ENCODE measurements at regions not wholly inside any gene's neighbourhood (a gene's known extent, or its start where the extent isn't known, plus 50 kb on each side); places are given as distances from the start of the nearest gene placed in this dataset.

GRCh38 chr10:52383088-52383487 lies 69.0 kb downstream of the DKK1 start:
- Histone ChIP-seq H3K4me1 (peaks cover 9% of the 10 kb centered on the region), H3K4me3 (no peak overlapping the region), H3K9me3 (no peaks in the 10 kb centered on the region), H3K27ac (no peak overlapping the region), H3K27me3 (no peaks in the 10 kb centered on the region), H3K36me3 (replicated peaks in 1 of 2; ENCODE audit: insufficient read depth in 1 of 2, low read depth in 2 of 2) (no peaks in the 10 kb centered on the region)
- intact Hi-C loops (cut with DNase I): no loop called here
- TF ChIP-seq POLR2A (IDR thresholded peaks at IDR 0.05) (no peak), CTCF (IDR thresholded peaks at IDR 0.05) (no peak)
- DNase-seq (no peak), ATAC-seq (no peak)
- 80 to 100% methylated on average over 1 of the region's 1 CpG for WGBS, 2 donors

DNA sequence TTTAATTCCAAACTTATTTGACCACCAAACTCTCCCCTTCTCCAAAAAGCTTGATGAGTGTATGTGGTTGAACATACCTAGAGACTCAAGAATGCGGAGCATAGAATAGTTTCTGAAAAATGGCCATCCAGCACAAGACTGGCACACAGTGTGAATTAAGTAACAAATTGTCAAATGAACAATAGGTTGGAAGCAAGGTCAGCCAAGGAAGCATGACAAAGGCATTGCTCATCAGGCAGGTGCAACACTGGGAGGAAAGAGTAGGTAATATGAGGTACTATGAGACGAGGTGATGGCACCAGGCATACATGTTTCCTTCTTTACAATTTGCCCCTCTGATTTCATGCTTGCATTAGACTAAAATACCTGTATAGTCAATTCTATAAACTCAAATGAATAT lies 73.7 kb downstream of the DKK1 start:
- TF ChIP-seq CTCF (IDR thresholded peaks at IDR 0.05): no peak
- TF ChIP-seq POLR2A (IDR thresholded peaks at IDR 0.05): no peak
- no peak overlapping the region for H3K27ac ChIP-seq
- whole genome bisulfite sequencing, 2 donors: 48 to 63% methylated on average over 2 of the region's 2 CpGs
- ATAC-seq: no peak
- no peaks in the 10 kb centered on the region for H3K27me3 ChIP-seq
- no peaks in the 10 kb centered on the region for H3K9me3 ChIP-seq
- intact Hi-C loops (cut with DNase I): no loop called here
- H3K4me1 ChIP-seq: no peaks in the 10 kb centered on the region
- no peaks in the 10 kb centered on the region for H3K36me3 ChIP-seq (replicated peaks in 1 of 2; ENCODE audit: insufficient read depth in 1 of 2, low read depth in 2 of 2)
- DNase-seq: no peak
- no peak overlapping the region for H3K4me3 ChIP-seq

DNA sequence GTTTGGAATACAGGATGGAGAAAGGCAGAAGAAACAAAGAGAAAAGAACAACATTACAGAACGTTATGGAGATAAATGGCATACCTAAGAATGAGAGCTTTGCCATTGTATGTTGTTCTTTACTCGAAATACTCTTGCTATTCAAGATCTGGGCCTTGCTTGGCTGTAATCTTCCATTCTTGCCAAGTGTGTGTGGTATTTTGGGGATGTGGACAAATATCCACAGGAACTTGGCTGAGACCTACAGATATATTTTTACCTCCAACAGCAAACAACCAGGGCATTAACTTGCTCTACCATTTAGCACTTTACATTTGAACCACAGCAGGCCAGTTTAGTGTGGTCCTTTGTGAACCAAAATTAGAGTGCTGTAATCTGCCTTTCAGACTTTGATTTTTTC lies 76.3 kb downstream of the DKK1 start:
- H3K27me3 ChIP-seq: no peaks in the 10 kb centered on the region
- H3K27ac ChIP-seq: no peak overlapping the region
- ATAC-seq (no peak), DNase-seq (no peak)
- no peaks in the 10 kb centered on the region for H3K9me3 ChIP-seq
- no peak for TF ChIP-seq CTCF (IDR thresholded peaks at IDR 0.05)
- no peak for TF ChIP-seq POLR2A (IDR thresholded peaks at IDR 0.05)
- intact Hi-C loops (cut with DNase I): no loop called here
- H3K4me1 ChIP-seq: no peaks in the 10 kb centered on the region
- H3K4me3 ChIP-seq: no peak overlapping the region
- WGBS, 2 donors: 36 to 49% methylated on average over 2 of the region's 2 CpGs
- H3K36me3 ChIP-seq (replicated peaks in 1 of 2; ENCODE audit: insufficient read depth in 1 of 2, low read depth in 2 of 2): no peaks in the 10 kb centered on the region

GRCh38 chr10:52391927-52392602 lies 78.0 kb downstream of the DKK1 start:
- no peak overlapping the region for H3K27ac ChIP-seq
- H3K27me3 ChIP-seq: no peaks in the 10 kb centered on the region
- no peaks in the 10 kb centered on the region for H3K4me1 ChIP-seq
- intact Hi-C loops (cut with DNase I): no loop called here
- DNase-seq (no peak), ATAC-seq (no peak)
- H3K36me3 ChIP-seq (replicated peaks in 1 of 2; ENCODE audit: insufficient read depth in 1 of 2, low read depth in 2 of 2): no peaks in the 10 kb centered on the region
- no peak overlapping the region for H3K4me3 ChIP-seq
- 42 to 48% methylated on average over 7 of the region's 7 CpGs for WGBS, 2 donors
- TF ChIP-seq POLR2A (IDR thresholded peaks at IDR 0.05) (no peak), CTCF (IDR thresholded peaks at IDR 0.05) (no peak)
- no peaks in the 10 kb centered on the region for H3K9me3 ChIP-seq

DNA sequence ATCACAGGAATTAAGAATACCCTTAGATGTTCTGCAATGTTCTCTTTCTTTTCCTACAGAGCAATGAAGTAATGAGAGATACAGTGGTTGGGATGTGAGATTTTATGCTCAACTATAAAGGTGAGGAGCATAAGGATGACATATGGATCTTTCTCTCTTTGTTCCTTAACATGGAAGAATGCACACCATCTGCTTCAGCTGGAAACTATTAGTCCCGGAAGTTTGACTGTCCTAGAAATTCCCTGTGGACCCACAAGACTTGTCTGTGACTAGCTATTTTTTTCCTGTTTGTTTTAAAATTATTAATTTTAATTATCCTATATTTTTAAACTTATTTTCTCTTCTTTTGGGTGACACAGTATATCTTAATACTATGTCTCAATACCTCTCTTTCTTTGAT lies 80.2 kb downstream of the DKK1 start:
- no peak overlapping the region for H3K4me3 ChIP-seq
- 82 to 95% methylated on average over 1 of the region's 1 CpG for WGBS, 2 donors
- no peak for TF ChIP-seq POLR2A (IDR thresholded peaks at IDR 0.05)
- TF ChIP-seq CTCF (IDR thresholded peaks at IDR 0.05): no peak
- H3K36me3 ChIP-seq (replicated peaks in 1 of 2; ENCODE audit: insufficient read depth in 1 of 2, low read depth in 2 of 2): no peaks in the 10 kb centered on the region
- ATAC-seq: no peak
- no peak for DNase-seq
- H3K9me3 ChIP-seq: no peaks in the 10 kb centered on the region
- intact Hi-C loops (cut with DNase I): no loop called here
- H3K27ac ChIP-seq: no peak overlapping the region
- H3K4me1 ChIP-seq: no peaks in the 10 kb centered on the region
- no peaks in the 10 kb centered on the region for H3K27me3 ChIP-seq
